ENCODE measurements at regions not wholly inside any gene's neighbourhood (a gene's known extent, or its start where the extent isn't known, plus 50 kb on each side); places are given as distances from the start of the nearest gene placed in this dataset.

- Histone ChIP-seq H3K9ac (ENCODE audit: low read length) (no peak overlapping the region), H4K5ac (ENCODE audit: low read length) (no peak overlapping the region), H2BK120ac (ENCODE audit: low read depth, low read length) (no peak overlapping the region), H3K4me3 (ENCODE audit: low read length) (no peak overlapping the region), H3K4me2 (ENCODE audit: low read length) (no peak overlapping the region), H3K79me2 (ENCODE audit: control insufficient read depth, insufficient read depth, low read length) (no peaks in the 10 kb centered on the region), H3K18ac (ENCODE audit: low read length) (no peak overlapping the region), H3K27me3 (ENCODE audit: insufficient read depth, low read length, poor library complexity) (no peaks in the 10 kb centered on the region), H3K36me3 (ENCODE audit: control insufficient read depth, insufficient read depth, low read length) (no peaks in the 10 kb centered on the region), H4K8ac (ENCODE audit: low read depth, low read length) (no peak overlapping the region), H3K27ac (ENCODE audit: low read depth, low read length) (no peak overlapping the region), H3K4ac (ENCODE audit: low read depth, low read length) (no peak overlapping the region), H2BK15ac (replicated peaks; ENCODE audit: low read depth) (no peak overlapping the region), H3K23ac (ENCODE audit: low read length) (no peak overlapping the region), H3K56ac (ENCODE audit: low read length) (no peak overlapping the region), H2AK5ac (ENCODE audit: low read length) (no peak overlapping the region), H2BK5ac (ENCODE audit: low read length) (no peak overlapping the region), H3K79me1 (ENCODE audit: low read length) (no peaks in the 10 kb centered on the region), H3K4me1 (ENCODE audit: control insufficient read depth, low read depth, low read length) (no peaks in the 10 kb centered on the region)
- DNase-seq = no peak
- no CpG with 5 or more reads among the region's 2 CpGs for WGBS (ENCODE audit: extremely low coverage, insufficient coverage, low lambda C conversion rate)
Observed at GRCh38 chr2:237229905-237230304, 144.2 kb downstream of the COPS8 start.

- Histone ChIP-seq H3K9ac (ENCODE audit: low read length) (no peak overlapping the region), H4K8ac (ENCODE audit: low read depth, low read length) (no peak overlapping the region), H3K36me3 (ENCODE audit: control insufficient read depth, insufficient read depth, low read length) (no peaks in the 10 kb centered on the region), H3K27me3 (ENCODE audit: insufficient read depth, low read length, poor library complexity) (no peaks in the 10 kb centered on the region), H3K79me1 (ENCODE audit: low read length) (no peaks in the 10 kb centered on the region), H3K79me2 (ENCODE audit: control insufficient read depth, insufficient read depth, low read length) (no peaks in the 10 kb centered on the region), H3K23ac (ENCODE audit: low read length) (no peak overlapping the region), H3K18ac (ENCODE audit: low read length) (no peak overlapping the region), H3K4me3 (ENCODE audit: low read length) (no peak overlapping the region), H3K27ac (ENCODE audit: low read depth, low read length) (no peak overlapping the region), H2BK15ac (replicated peaks; ENCODE audit: low read depth) (no peak overlapping the region), H2BK5ac (ENCODE audit: low read length) (no peak overlapping the region), H3K4ac (ENCODE audit: low read depth, low read length) (no peak overlapping the region), H4K5ac (ENCODE audit: low read length) (no peak overlapping the region), H2BK120ac (ENCODE audit: low read depth, low read length) (no peak overlapping the region), H3K56ac (ENCODE audit: low read length) (no peak overlapping the region), H2AK5ac (ENCODE audit: low read length) (no peak overlapping the region), H3K4me1 (ENCODE audit: control insufficient read depth, low read depth, low read length) (no peaks in the 10 kb centered on the region), H3K4me2 (ENCODE audit: low read length) (no peak overlapping the region)
- WGBS (ENCODE audit: extremely low coverage, insufficient coverage, low lambda C conversion rate) = no CpG with 5 or more reads among the region's 3 CpGs
- no peak for DNase-seq
Observed at GRCh38 chr2:237230355-237230754, 144.7 kb downstream of the COPS8 start.

- H3K4ac ChIP-seq (ENCODE audit: low read depth, low read length) = no peak overlapping the region
- WGBS (ENCODE audit: extremely low coverage, insufficient coverage, low lambda C conversion rate) = no CpG with 5 or more reads among the region's 9 CpGs
- no peaks in the 10 kb centered on the region for H3K4me1 ChIP-seq (ENCODE audit: control insufficient read depth, low read depth, low read length)
Observed at GRCh38 chr2:237231593-237231992, 145.9 kb downstream of the COPS8 start.

GRCh38 chr2:237232166-237232565 is 146.5 kb downstream of the COPS8 start:
- H3K27ac ChIP-seq (ENCODE audit: low read depth, low read length) = no peak overlapping the region
- H3K4me2 ChIP-seq (ENCODE audit: low read length) = no peak overlapping the region
- no peaks in the 10 kb centered on the region for H3K79me1 ChIP-seq (ENCODE audit: low read length)
- H3K56ac ChIP-seq (ENCODE audit: low read length) = no peak overlapping the region
- no peak overlapping the region for H3K23ac ChIP-seq (ENCODE audit: low read length)
- no peaks in the 10 kb centered on the region for H3K79me2 ChIP-seq (ENCODE audit: control insufficient read depth, insufficient read depth, low read length)
- H2BK15ac ChIP-seq (replicated peaks; ENCODE audit: low read depth) = no peak overlapping the region
- H3K36me3 ChIP-seq (ENCODE audit: control insufficient read depth, insufficient read depth, low read length) = no peaks in the 10 kb centered on the region
- no peak overlapping the region for H2BK120ac ChIP-seq (ENCODE audit: low read depth, low read length)
- no peak overlapping the region for H2BK5ac ChIP-seq (ENCODE audit: low read length)
- no peak overlapping the region for H3K18ac ChIP-seq (ENCODE audit: low read length)
- H4K8ac ChIP-seq (ENCODE audit: low read depth, low read length) = no peak overlapping the region
- H3K4me1 ChIP-seq (ENCODE audit: control insufficient read depth, low read depth, low read length) = no peaks in the 10 kb centered on the region
- H4K5ac ChIP-seq (ENCODE audit: low read length) = no peak overlapping the region
- no peak overlapping the region for H3K4me3 ChIP-seq (ENCODE audit: low read length)
- no peak overlapping the region for H3K9ac ChIP-seq (ENCODE audit: low read length)
- DNase-seq = no peak
- H3K27me3 ChIP-seq (ENCODE audit: insufficient read depth, low read length, poor library complexity) = no peaks in the 10 kb centered on the region
- H2AK5ac ChIP-seq (ENCODE audit: low read length) = no peak overlapping the region
- H3K4ac ChIP-seq (ENCODE audit: low read depth, low read length) = no peak overlapping the region

More at GRCh38 chr2:237231593-237231992, 145.9 kb downstream of the COPS8 start:
- no peak overlapping the region for H3K56ac ChIP-seq (ENCODE audit: low read length)
- H3K79me2 ChIP-seq (ENCODE audit: control insufficient read depth, insufficient read depth, low read length) = no peaks in the 10 kb centered on the region
- no peak overlapping the region for H3K27ac ChIP-seq (ENCODE audit: low read depth, low read length)
- no peak overlapping the region for H3K23ac ChIP-seq (ENCODE audit: low read length)
- H2AK5ac ChIP-seq (ENCODE audit: low read length) = no peak overlapping the region
- no peaks in the 10 kb centered on the region for H3K27me3 ChIP-seq (ENCODE audit: insufficient read depth, low read length, poor library complexity)
- no peak overlapping the region for H4K5ac ChIP-seq (ENCODE audit: low read length)
- no peak overlapping the region for H2BK5ac ChIP-seq (ENCODE audit: low read length)
- no peak overlapping the region for H3K4me3 ChIP-seq (ENCODE audit: low read length)
- no peaks in the 10 kb centered on the region for H3K36me3 ChIP-seq (ENCODE audit: control insufficient read depth, insufficient read depth, low read length)
- H3K9ac ChIP-seq (ENCODE audit: low read length) = no peak overlapping the region
- H4K8ac ChIP-seq (ENCODE audit: low read depth, low read length) = no peak overlapping the region
- no peak for DNase-seq
- H2BK15ac ChIP-seq (replicated peaks; ENCODE audit: low read depth) = no peak overlapping the region
- no peak overlapping the region for H3K4me2 ChIP-seq (ENCODE audit: low read length)
- H2BK120ac ChIP-seq (ENCODE audit: low read depth, low read length) = no peak overlapping the region
- H3K79me1 ChIP-seq (ENCODE audit: low read length) = no peaks in the 10 kb centered on the region
- no peak overlapping the region for H3K18ac ChIP-seq (ENCODE audit: low read length)

GRCh38 chr2:237234268-237234667 is 148.6 kb downstream of the COPS8 start:
- H3K79me2 ChIP-seq (ENCODE audit: control insufficient read depth, insufficient read depth, low read length) = no peaks in the 10 kb centered on the region
- no peak overlapping the region for H2AK5ac ChIP-seq (ENCODE audit: low read length)

GRCh38 chr2:237235383-237236095 is 149.8 kb downstream of the COPS8 start:
- no peak overlapping the region for H3K23ac ChIP-seq (ENCODE audit: low read length)
- no CpG with 5 or more reads among the region's 6 CpGs for WGBS (ENCODE audit: extremely low coverage, insufficient coverage, low lambda C conversion rate)

More at GRCh38 chr2:237234268-237234667, 148.6 kb downstream of the COPS8 start:
- Histone ChIP-seq H3K27me3 (ENCODE audit: insufficient read depth, low read length, poor library complexity) (no peaks in the 10 kb centered on the region), H4K8ac (ENCODE audit: low read depth, low read length) (no peak overlapping the region), H3K27ac (ENCODE audit: low read depth, low read length) (no peak overlapping the region), H3K9ac (ENCODE audit: low read length) (no peak overlapping the region), H3K4me2 (ENCODE audit: low read length) (no peak overlapping the region), H3K23ac (ENCODE audit: low read length) (no peak overlapping the region), H3K4me3 (ENCODE audit: low read length) (no peak overlapping the region), H3K79me1 (ENCODE audit: low read length) (no peaks in the 10 kb centered on the region), H2BK5ac (ENCODE audit: low read length) (no peak overlapping the region), H4K5ac (ENCODE audit: low read length) (no peak overlapping the region), H3K4me1 (ENCODE audit: control insufficient read depth, low read depth, low read length) (no peaks in the 10 kb centered on the region), H2BK120ac (ENCODE audit: low read depth, low read length) (no peak overlapping the region), H3K4ac (ENCODE audit: low read depth, low read length) (no peak overlapping the region), H3K18ac (ENCODE audit: low read length) (no peak overlapping the region), H3K56ac (ENCODE audit: low read length) (no peak overlapping the region), H3K36me3 (ENCODE audit: control insufficient read depth, insufficient read depth, low read length) (no peaks in the 10 kb centered on the region), H2BK15ac (replicated peaks; ENCODE audit: low read depth) (no peak overlapping the region)
- no CpG with 5 or more reads among the region's 2 CpGs for WGBS (ENCODE audit: extremely low coverage, insufficient coverage, low lambda C conversion rate)
- no peak for DNase-seq

More at GRCh38 chr2:237235383-237236095, 149.8 kb downstream of the COPS8 start:
- DNase-seq = no peak
- Histone ChIP-seq H4K5ac (ENCODE audit: low read length) (no peak overlapping the region), H3K56ac (ENCODE audit: low read length) (no peak overlapping the region), H3K79me1 (ENCODE audit: low read length) (no peaks in the 10 kb centered on the region), H2BK120ac (ENCODE audit: low read depth, low read length) (no peak overlapping the region), H4K8ac (ENCODE audit: low read depth, low read length) (no peak overlapping the region), H3K9ac (ENCODE audit: low read length) (no peak overlapping the region), H3K18ac (ENCODE audit: low read length) (no peak overlapping the region), H3K27me3 (ENCODE audit: insufficient read depth, low read length, poor library complexity) (no peaks in the 10 kb centered on the region), H3K4me1 (ENCODE audit: control insufficient read depth, low read depth, low read length) (no peaks in the 10 kb centered on the region), H3K79me2 (ENCODE audit: control insufficient read depth, insufficient read depth, low read length) (no peaks in the 10 kb centered on the region), H2BK5ac (ENCODE audit: low read length) (no peak overlapping the region), H3K27ac (ENCODE audit: low read depth, low read length) (no peak overlapping the region), H2AK5ac (ENCODE audit: low read length) (no peak overlapping the region), H3K4me2 (ENCODE audit: low read length) (no peak overlapping the region), H3K4me3 (ENCODE audit: low read length) (no peak overlapping the region), H3K36me3 (ENCODE audit: control insufficient read depth, insufficient read depth, low read length) (no peaks in the 10 kb centered on the region), H3K4ac (ENCODE audit: low read depth, low read length) (no peak overlapping the region), H2BK15ac (replicated peaks; ENCODE audit: low read depth) (no peak overlapping the region)
